Type B pancreatic cell (in vitro differentiated cells): ENCODE measurements at regions not wholly inside any gene's neighbourhood (a gene's known extent, or its start where the extent isn't known, plus 50 kb on each side); places are given as distances from the start of the nearest gene placed in this dataset.

Source experiments
- DNase-seq: peaks from one replicate; pipeline ENCODE4 v3.0.0; 2021; ENCODE audit warnings: mixed read lengths; ENCODE audit not compliant: unreplicated experiment; ENCODE audit errors: extremely low spot score
- H3K27ac Mint-ChIP-seq: 2 replicates; pipeline ENCODE4 v1.8.0; 2021; ENCODE audit warnings: mild to moderate bottlenecking, mixed read lengths
- H3K27me3 Mint-ChIP-seq: 2 replicates; pipeline ENCODE4 v1.8.0; 2021; ENCODE audit warnings: mixed read lengths
- H3K36me3 Mint-ChIP-seq: 2 replicates; pipeline ENCODE4 v1.8.0; 2021; ENCODE audit warnings: mixed read lengths
- H3K4me1 Mint-ChIP-seq: one replicate; pipeline ENCODE4 v1.8.0; 2021; ENCODE audit warnings: mixed read lengths; ENCODE audit not compliant: unreplicated experiment
- H3K4me3 Mint-ChIP-seq: 2 replicates; pipeline ENCODE4 v1.8.0; 2021; ENCODE audit warnings: mild to moderate bottlenecking, mixed read lengths
- H3K9me3 Mint-ChIP-seq: 2 replicates; pipeline ENCODE4 v1.8.0; 2021; ENCODE audit warnings: mixed read lengths
- CTCF ChIP-seq: fragments of 200-600 bp; sonication (generic); conservative IDR thresholded peaks from 2 replicates; pipeline ENCODE4 v1.5.0; 2021; ENCODE audit warnings: antibody characterized with exemption, mild to moderate bottlenecking

GRCh38 chr14:95763875-95764274, 50.0 kb upstream of the TCL1A start:
- no peak overlapping the region for H3K4me3 Mint-ChIP-seq
- H3K27ac Mint-ChIP-seq = no peak overlapping the region
- peaks cover 5% of the 10 kb centered on the region for H3K4me1 Mint-ChIP-seq
- no peak for DNase-seq
- no peak for TF ChIP-seq CTCF
- peaks cover 35% of the 10 kb centered on the region for H3K27me3 Mint-ChIP-seq
- H3K9me3 Mint-ChIP-seq = no peaks in the 10 kb centered on the region
- no peaks in the 10 kb centered on the region for H3K36me3 Mint-ChIP-seq
